Rectal smooth muscle tissue (tissue), 1 donor: ENCODE measurements at regions not wholly inside any gene's neighbourhood (a gene's known extent, or its start where the extent isn't known, plus 50 kb on each side); places are given as distances from the start of the nearest gene placed in this dataset.

Experiments used
- H3K27ac ChIP-seq: one replicate; pipeline ENCODE4 v1.7.0; 2013; ENCODE audit warnings: low read depth, low read length, inconsistent platforms
- H3K27me3 ChIP-seq: one replicate; pipeline ENCODE4 v1.7.0; 2013; ENCODE audit warnings: low read length; ENCODE audit not compliant: control insufficient read depth, insufficient read depth
- H3K36me3 ChIP-seq: one replicate; pipeline ENCODE4 v1.7.0; 2013; ENCODE audit warnings: low read length; ENCODE audit not compliant: control insufficient read depth, insufficient read depth
- H3K4me1 ChIP-seq: one replicate; pipeline ENCODE4 v1.7.0; 2013; ENCODE audit warnings: low read length; ENCODE audit not compliant: control insufficient read depth, insufficient read depth
- H3K4me3 ChIP-seq: one replicate; pipeline ENCODE4 v1.7.0; 2013; ENCODE audit warnings: low read length
- H3K9ac ChIP-seq: one replicate; pipeline ENCODE4 v1.7.0; 2013; ENCODE audit warnings: low read length

GRCh38 chr4:130485371-130485770 is 1389.4 kb downstream of the C4orf33 start:
- H3K9ac ChIP-seq = no peak overlapping the region
- H3K4me1 ChIP-seq = no peaks in the 10 kb centered on the region
- H3K36me3 ChIP-seq = no peaks in the 10 kb centered on the region
- H3K27ac ChIP-seq = no peak overlapping the region
- H3K27me3 ChIP-seq = no peaks in the 10 kb centered on the region
- H3K4me3 ChIP-seq = no peak overlapping the region

GRCh38 chr4:130486186-130486585 is 1390.2 kb downstream of the C4orf33 start:
- Histone ChIP-seq H3K36me3 (no peaks in the 10 kb centered on the region), H3K4me3 (no peak overlapping the region), H3K27ac (no peak overlapping the region), H3K9ac (no peak overlapping the region), H3K4me1 (no peaks in the 10 kb centered on the region), H3K27me3 (no peaks in the 10 kb centered on the region)

- Histone ChIP-seq H3K27ac (no peak overlapping the region), H3K9ac (no peak overlapping the region), H3K4me3 (no peak overlapping the region), H3K4me1 (no peaks in the 10 kb centered on the region), H3K27me3 (no peaks in the 10 kb centered on the region), H3K36me3 (no peaks in the 10 kb centered on the region)
Observed at GRCh38 chr4:130486841-130487240, 1390.9 kb downstream of the C4orf33 start.

GRCh38 chr4:130510661-130511060 is 1414.7 kb downstream of the C4orf33 start:
- Histone ChIP-seq H3K4me3 (no peak overlapping the region), H3K4me1 (no peaks in the 10 kb centered on the region), H3K9ac (no peak overlapping the region), H3K27me3 (no peaks in the 10 kb centered on the region), H3K27ac (no peak overlapping the region), H3K36me3 (no peaks in the 10 kb centered on the region)

- Histone ChIP-seq H3K36me3 (no peaks in the 10 kb centered on the region), H3K4me1 (no peaks in the 10 kb centered on the region), H3K4me3 (no peak overlapping the region), H3K27me3 (no peaks in the 10 kb centered on the region), H3K27ac (no peak overlapping the region), H3K9ac (no peak overlapping the region)
Observed at GRCh38 chr4:130511776-130512175, 1415.8 kb downstream of the C4orf33 start.

GRCh38 chr4:130524057-130524456 is 1428.1 kb downstream of the C4orf33 start:
- Histone ChIP-seq H3K27ac (no peak overlapping the region), H3K9ac (no peak overlapping the region), H3K4me1 (no peaks in the 10 kb centered on the region), H3K27me3 (no peaks in the 10 kb centered on the region), H3K4me3 (no peak overlapping the region), H3K36me3 (no peaks in the 10 kb centered on the region)

- no peaks in the 10 kb centered on the region for H3K4me1 ChIP-seq
- H3K27ac ChIP-seq = no peak overlapping the region
- H3K27me3 ChIP-seq = no peaks in the 10 kb centered on the region
- no peaks in the 10 kb centered on the region for H3K36me3 ChIP-seq
- H3K4me3 ChIP-seq = no peak overlapping the region
- H3K9ac ChIP-seq = no peak overlapping the region
Observed at GRCh38 chr4:130530505-130530904, 1434.6 kb downstream of the C4orf33 start.

- no peak overlapping the region for H3K27ac ChIP-seq
- no peak overlapping the region for H3K4me3 ChIP-seq
- no peaks in the 10 kb centered on the region for H3K27me3 ChIP-seq
- no peak overlapping the region for H3K9ac ChIP-seq
- no peaks in the 10 kb centered on the region for H3K36me3 ChIP-seq
- no peaks in the 10 kb centered on the region for H3K4me1 ChIP-seq
Observed at GRCh38 chr4:130534651-130535050, 1438.7 kb downstream of the C4orf33 start.

- H3K27ac ChIP-seq = no peak overlapping the region
- no peak overlapping the region for H3K4me3 ChIP-seq
- no peaks in the 10 kb centered on the region for H3K27me3 ChIP-seq
- no peaks in the 10 kb centered on the region for H3K36me3 ChIP-seq
- H3K9ac ChIP-seq = no peak overlapping the region
- no peaks in the 10 kb centered on the region for H3K4me1 ChIP-seq
Observed at GRCh38 chr4:130542953-130543352, 1447.0 kb downstream of the C4orf33 start.

GRCh38 chr4:130545171-130545570 is 1449.2 kb downstream of the C4orf33 start:
- H3K4me1 ChIP-seq = no peaks in the 10 kb centered on the region
- no peak overlapping the region for H3K27ac ChIP-seq
- H3K36me3 ChIP-seq = no peaks in the 10 kb centered on the region
- no peak overlapping the region for H3K4me3 ChIP-seq
- no peaks in the 10 kb centered on the region for H3K27me3 ChIP-seq
- H3K9ac ChIP-seq = no peak overlapping the region

- Histone ChIP-seq H3K27me3 (no peaks in the 10 kb centered on the region), H3K36me3 (no peaks in the 10 kb centered on the region)
Observed at GRCh38 chr4:130545596-130545995, 1449.6 kb downstream of the C4orf33 start.

GRCh38 chr4:130559268-130559667 is 1463.3 kb downstream of the C4orf33 start:
- Histone ChIP-seq H3K4me3 (no peak overlapping the region), H3K9ac (no peak overlapping the region), H3K36me3 (no peaks in the 10 kb centered on the region), H3K4me1 (no peaks in the 10 kb centered on the region), H3K27ac (no peak overlapping the region), H3K27me3 (no peaks in the 10 kb centered on the region)

More at GRCh38 chr4:130545596-130545995, 1449.6 kb downstream of the C4orf33 start:
- Histone ChIP-seq H3K4me3 (no peak overlapping the region), H3K27ac (no peak overlapping the region), H3K4me1 (no peaks in the 10 kb centered on the region), H3K9ac (no peak overlapping the region)

- Histone ChIP-seq H3K4me1 (no peaks in the 10 kb centered on the region), H3K27ac (no peak overlapping the region), H3K36me3 (no peaks in the 10 kb centered on the region), H3K9ac (no peak overlapping the region), H3K27me3 (no peaks in the 10 kb centered on the region), H3K4me3 (peak overlapping the region; percentile 55)
Observed at GRCh38 chr4:130563185-130563888, 1467.4 kb downstream of the C4orf33 start.
